Vagina (tissue), 2 donors: ENCODE measurements at regions not wholly inside any gene's neighbourhood (a gene's known extent, or its start where the extent isn't known, plus 50 kb on each side); places are given as distances from the start of the nearest gene placed in this dataset.

Experiments used
- DNase-seq, 2 donors: peaks; one replicate each; pipeline ENCODE4 v3.0.0-alpha.2; 2017; ENCODE audit errors: extremely low spot score in 2 of 2
- H3K27ac ChIP-seq: fragments of 200-600 bp; sonication (generic); one replicate; pipeline ENCODE4 v1.5.1; 2019
- H3K27me3 ChIP-seq: fragments of 200-600 bp; sonication (generic); one replicate; pipeline ENCODE4 v1.5.1; 2019
- H3K36me3 ChIP-seq, 2 donors: fragments of 200-600 bp; sonication (generic); one replicate each; pipeline ENCODE4 v1.5.1; 2017 to 2019
- H3K4me1 ChIP-seq: fragments of 200-600 bp; sonication (generic); one replicate; pipeline ENCODE4 v1.5.1; 2019
- H3K4me3 ChIP-seq, 2 donors: fragments of 200-600 bp; sonication (generic); 1 replicate in 1 of 2; 2 replicates in 1 of 2; pipeline ENCODE4 v1.5.1; 2016 to 2019
- H3K9me3 ChIP-seq: fragments of 200-600 bp; sonication (generic); one replicate; pipeline ENCODE4 v1.5.1; 2019
- CTCF ChIP-seq, 3 experiments: fragments of 450-650 bp in 2 of 3; fragments of 200-600 bp in 1 of 3; sonication (generic) in 1 of 3; IDR thresholded peaks; one replicate each; pipeline ENCODE4 v1.5.1; 2017 to 2019; ENCODE audit warnings: antibody characterized with exemption in 3 of 3, mild to moderate bottlenecking in 2 of 3, moderate library complexity in 2 of 3
- POLR2A ChIP-seq, 2 donors: fragments of 450-650 bp; IDR thresholded peaks; one replicate each; pipeline ENCODE4 v1.6.1; 2017; ENCODE audit warnings: antibody characterized with exemption in 2 of 2, mild to moderate bottlenecking in 2 of 2, moderate library complexity in 2 of 2
- POLR2AphosphoS5 ChIP-seq, 2 donors: sonication (generic); formaldehyde crosslinking; IDR thresholded peaks; one replicate each; pipeline ENCODE4 v1.9.0; 2017; ENCODE audit warnings: antibody characterized with exemption in 2 of 2, mild to moderate bottlenecking in 2 of 2, low read depth in 1 of 2; ENCODE audit not compliant: insufficient read depth in 1 of 2
- intact Hi-C: fragments of 100-400 bp; cut with DNase I; formaldehyde crosslinking; loops from one replicate; pipeline ENCODE4 v1.15.1; 2023

DNA sequence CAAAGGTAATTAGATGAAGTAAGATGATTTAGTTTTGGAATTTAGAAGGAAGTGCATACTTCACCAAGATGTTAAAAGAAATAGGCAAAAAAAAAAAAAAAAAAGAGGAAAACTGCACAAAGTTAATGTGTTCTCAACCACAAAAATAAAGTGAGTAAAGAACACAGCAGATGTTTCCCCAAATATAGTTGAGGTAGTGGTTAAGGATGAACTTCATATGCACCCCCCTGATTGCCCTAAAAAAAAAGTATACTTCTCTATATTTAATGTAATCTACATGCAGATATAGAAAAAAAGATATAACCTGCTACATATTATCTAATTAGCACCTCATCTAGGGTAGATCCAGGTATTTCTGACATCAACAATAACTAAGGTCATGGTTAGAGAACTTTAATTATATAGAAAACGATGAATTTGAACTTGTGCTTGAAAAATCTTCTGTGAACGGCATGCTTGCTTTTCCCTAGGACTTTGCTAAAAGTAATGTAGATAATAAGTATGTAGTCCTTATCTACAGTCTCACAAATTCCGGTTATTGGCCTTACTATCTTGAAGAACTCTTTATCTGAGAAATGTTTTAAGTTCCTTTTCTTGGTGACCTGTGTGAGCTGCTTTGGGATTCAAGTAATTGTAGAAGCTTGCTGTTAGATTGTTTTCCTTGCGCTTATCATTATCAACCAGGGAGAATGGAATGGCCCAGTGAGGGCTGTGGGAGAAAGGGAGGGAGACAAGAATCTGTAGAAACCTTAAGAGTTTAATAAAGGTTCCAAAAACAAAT is 70.1 kb upstream of the LRRC7 start:
- no peaks in the 10 kb centered on the region for H3K9me3 ChIP-seq
- TF ChIP-seq POLR2AphosphoS5 (IDR thresholded peaks at IDR 0.05; ENCODE audit: insufficient read depth in 1 of 2, low read depth in 1 of 2) (no peak), POLR2A (IDR thresholded peaks at IDR 0.05) (no peak), CTCF (IDR thresholded peaks at IDR 0.05) (no peak)
- no peaks in the 10 kb centered on the region for H3K27me3 ChIP-seq
- H3K36me3 ChIP-seq: no peaks in the 10 kb centered on the region
- no peak for DNase-seq
- no peaks in the 10 kb centered on the region for H3K4me1 ChIP-seq
- no peak overlapping the region for H3K27ac ChIP-seq
- intact Hi-C loops: no loop called here
- no peak overlapping the region for H3K4me3 ChIP-seq

DNA sequence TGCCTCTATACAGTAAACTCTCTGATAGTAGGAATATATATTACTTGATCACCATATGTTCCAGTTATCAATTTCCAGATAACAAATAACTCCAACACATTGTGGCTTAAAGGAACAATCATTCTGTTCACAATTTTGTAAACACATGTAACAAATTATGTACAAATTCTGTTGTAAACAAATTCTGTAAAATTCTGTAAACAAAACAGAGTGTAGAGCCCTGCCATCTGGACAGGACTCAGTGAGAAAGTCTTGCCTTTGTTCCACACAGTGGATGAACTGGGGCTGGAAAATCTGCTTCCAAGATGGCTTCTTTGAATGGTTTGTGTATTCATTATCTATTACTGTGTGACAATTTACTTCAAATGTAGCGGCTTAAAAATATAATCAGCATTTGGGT is 69.0 kb upstream of the LRRC7 start:
- no peaks in the 10 kb centered on the region for H3K4me1 ChIP-seq
- no peak for DNase-seq
- TF ChIP-seq POLR2AphosphoS5 (IDR thresholded peaks at IDR 0.05; ENCODE audit: insufficient read depth in 1 of 2, low read depth in 1 of 2) (no peak), POLR2A (IDR thresholded peaks at IDR 0.05) (no peak), CTCF (IDR thresholded peaks at IDR 0.05) (no peak)

DNA sequence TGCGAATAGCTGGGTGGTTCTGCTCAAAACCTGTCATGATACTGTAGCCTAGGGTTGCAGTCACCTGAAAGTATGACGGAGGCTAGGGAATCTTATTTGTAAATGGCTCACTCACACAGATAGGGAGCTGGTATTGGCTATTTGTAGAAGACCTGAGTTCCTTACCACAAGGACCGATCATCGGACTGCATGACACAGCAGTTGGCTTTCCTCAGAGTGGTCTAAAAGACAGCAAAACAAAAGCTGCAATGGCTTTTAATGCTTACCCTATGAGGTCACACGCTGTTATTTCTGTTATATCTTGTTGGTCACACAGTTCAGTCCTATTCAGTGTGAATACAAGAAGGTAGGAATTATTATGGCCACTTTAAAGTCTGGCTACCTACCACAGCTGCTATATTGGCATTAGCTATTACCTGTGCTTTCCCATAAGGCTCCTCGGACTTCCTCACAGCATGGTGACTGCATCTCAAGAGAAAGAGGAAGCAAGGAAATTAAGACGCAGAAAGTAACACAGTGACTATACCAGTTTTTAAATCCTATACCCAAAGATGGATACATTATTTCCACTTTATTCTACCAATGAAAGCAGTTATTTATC is 68.4 kb upstream of the LRRC7 start:
- Histone ChIP-seq H3K27ac (no peak overlapping the region), H3K27me3 (no peaks in the 10 kb centered on the region), H3K4me1 (no peaks in the 10 kb centered on the region), H3K4me3 (no peak overlapping the region), H3K9me3 (no peaks in the 10 kb centered on the region), H3K36me3 (no peaks in the 10 kb centered on the region)
- intact Hi-C loops: no loop called here
- no peak for DNase-seq
- TF ChIP-seq POLR2A (IDR thresholded peaks at IDR 0.05): no peak
- TF ChIP-seq CTCF (IDR thresholded peaks at IDR 0.05): no peak
- TF ChIP-seq POLR2AphosphoS5 (IDR thresholded peaks at IDR 0.05; ENCODE audit: insufficient read depth in 1 of 2, low read depth in 1 of 2): no peak

More for the DNA sequence above, 69.0 kb upstream of the LRRC7 start:
- Histone ChIP-seq H3K27ac (no peak overlapping the region), H3K36me3 (no peaks in the 10 kb centered on the region), H3K9me3 (no peaks in the 10 kb centered on the region), H3K27me3 (no peaks in the 10 kb centered on the region), H3K4me3 (no peak overlapping the region)
- intact Hi-C loops: no loop called here

- TF ChIP-seq CTCF (IDR thresholded peaks at IDR 0.05) (no peak), POLR2A (IDR thresholded peaks at IDR 0.05) (no peak), POLR2AphosphoS5 (IDR thresholded peaks at IDR 0.05; ENCODE audit: insufficient read depth in 1 of 2, low read depth in 1 of 2) (no peak)
- Histone ChIP-seq H3K27me3 (no peaks in the 10 kb centered on the region), H3K27ac (no peak overlapping the region), H3K4me1 (no peaks in the 10 kb centered on the region), H3K4me3 (no peak overlapping the region), H3K36me3 (no peaks in the 10 kb centered on the region), H3K9me3 (no peaks in the 10 kb centered on the region)
- no peak for DNase-seq
- intact Hi-C loops: no loop called here
Measured at GRCh38 chr1:69502991-69503390, 64.7 kb upstream of the LRRC7 start.

- TF ChIP-seq POLR2A (IDR thresholded peaks at IDR 0.05): no peak
- no peak for TF ChIP-seq CTCF (IDR thresholded peaks at IDR 0.05)
- TF ChIP-seq POLR2AphosphoS5 (IDR thresholded peaks at IDR 0.05; ENCODE audit: insufficient read depth in 1 of 2, low read depth in 1 of 2): no peak
- H3K36me3 ChIP-seq: no peaks in the 10 kb centered on the region
- no peaks in the 10 kb centered on the region for H3K9me3 ChIP-seq
- no peaks in the 10 kb centered on the region for H3K4me1 ChIP-seq
- H3K27ac ChIP-seq: no peak overlapping the region
- no peak for DNase-seq
- H3K4me3 ChIP-seq: no peak overlapping the region
- intact Hi-C loops: no loop called here
- H3K27me3 ChIP-seq: no peaks in the 10 kb centered on the region
Measured at GRCh38 chr1:69504730-69505252, 62.9 kb upstream of the LRRC7 start.
